HCT116 (cell line): ENCODE measurements at regions not wholly inside any gene's neighbourhood (a gene's known extent, or its start where the extent isn't known, plus 50 kb on each side); places are given as distances from the start of the nearest gene placed in this dataset.

Experiments
- ATAC-seq: fragments of 200-7000 bp; cut with Tn5 transposase; 2 replicates; pipeline ENCODE4 v1.9.1; 2020; ENCODE audit warnings: mild to moderate bottlenecking, moderate library complexity
- BruUV-seq: library from RNA; stranded (reverse); fragments of 400-500 nt; replicated peaks from 2 replicates; lab custom pipeline; 2021; lab: Mats Ljungman, UMichigan
- CTCF ChIA-PET: fragments of 300-600 bp; sonication (Branson Sonifier 250); formaldehyde crosslinking; loops from one replicate; lab custom pipeline; 2021; ENCODE audit warnings: antibody characterized with exemption; lab: Charles Lee
- POLR2A ChIA-PET: fragments of 300-600, 350-600 bp; sonication (Branson Sonifier 250); formaldehyde crosslinking; loops from one replicate; lab custom pipeline; 2021; ENCODE audit warnings: antibody characterized with exemption; lab: Charles Lee
- RAD21 ChIA-PET, 2 experiments: fragments of 300-600 bp; sonication (Branson Sonifier 250); formaldehyde crosslinking; loops; one replicate each; lab custom pipeline; 2023; ENCODE audit warnings: low total read pairs in 2 of 2; ENCODE audit not compliant: uncharacterized antibody in 2 of 2, unreplicated experiment in 2 of 2, low non-redundant PET in 1 of 2; lab: Charles Lee
- DNase-seq: peaks from one replicate; pipeline ENCODE4 v3.0.0-alpha.2; 2010; ENCODE audit warnings: low read depth, low spot score
- H2AFZ ChIP-seq: fragments of 200-600 bp; shearing (Covaris generic), sonication (generic); 2 replicates; pipeline ENCODE4 v1.6.1; 2017; ENCODE audit warnings: low read depth, mixed run types, mixed read lengths, antibody characterized with exemption, low read length; ENCODE audit not compliant: poor library complexity, severe bottlenecking
- H3K27ac ChIP-seq: 2 replicates; pipeline ENCODE4 v1.5.1; 2012; ENCODE audit warnings: low read depth, low read length
- H3K27me3 ChIP-seq: fragments of 200-600 bp; sonication (generic); 2 replicates; pipeline ENCODE4 v1.6.1; 2016; ENCODE audit warnings: mixed run types, low read length, mixed read lengths; ENCODE audit not compliant: insufficient read depth
- H3K36me3 ChIP-seq, 2 experiments: fragments of 200-500 bp in 1 of 2; fragments of 200-600 bp in 1 of 2; sonication (Bioruptor generic) in 1 of 2; sonication (generic) in 1 of 2; 2 replicates each; pipeline versions ENCODE4 v1.5.1 to v1.6.1; 2014 to 2016; ENCODE audit warnings: low read length in 2 of 2, inconsistent platforms in 1 of 2, mixed read lengths in 1 of 2, mixed run types in 1 of 2; ENCODE audit not compliant: insufficient read depth in 2 of 2, control insufficient read depth in 1 of 2
- H3K4me1 ChIP-seq, 2 experiments: fragments of 200-600 bp in 1 of 2; sonication (generic) in 1 of 2; 2 replicates each; pipeline versions ENCODE4 v1.5.1 to v1.6.1; 2012 to 2017; ENCODE audit warnings: low read length in 2 of 2, inconsistent platforms in 1 of 2, mild to moderate bottlenecking in 1 of 2, mixed read lengths in 1 of 2, mixed run types in 1 of 2, moderate library complexity in 1 of 2; ENCODE audit not compliant: insufficient read depth in 2 of 2, control insufficient read depth in 1 of 2
- H3K4me2 ChIP-seq: fragments of 200-600 bp; sonication (generic); 2 replicates; pipeline ENCODE4 v1.6.1; 2017; ENCODE audit warnings: mixed run types, low read length, mixed read lengths
- H3K4me3 ChIP-seq, 2 experiments: fragments of 200-600 bp in 1 of 2; sonication (generic) in 1 of 2; replicated peaks in 1 of 2; 2 replicates each; pipeline ENCODE4 v1.5.1; 2011 to 2016; ENCODE audit warnings: low read length in 2 of 2, control low read depth in 1 of 2, low read depth in 1 of 2, mild to moderate bottlenecking in 1 of 2, mixed read lengths in 1 of 2, mixed run types in 1 of 2
- H3K79me2 ChIP-seq: fragments of 200-600 bp; sonication (generic); 2 replicates; pipeline ENCODE4 v1.6.1; 2017; ENCODE audit warnings: mild to moderate bottlenecking, mixed run types, low read length, moderate library complexity, mixed read lengths; ENCODE audit not compliant: insufficient read depth
- H3K9ac ChIP-seq: fragments of 200-600 bp; sonication (generic); 2 replicates; pipeline ENCODE4 v1.6.1; 2016; ENCODE audit warnings: low read length, mixed read lengths
- H3K9me2 ChIP-seq: fragments of 200-600 bp; sonication (generic), shearing (Covaris generic); 2 replicates; pipeline ENCODE4 v1.6.1; 2017; ENCODE audit warnings: mixed run types, mild to moderate bottlenecking, moderate library complexity; ENCODE audit not compliant: insufficient read depth
- H3K9me3 ChIP-seq, 2 experiments: fragments of 200-500 bp in 1 of 2; fragments of 200-600 bp in 1 of 2; sonication (Bioruptor generic) in 1 of 2; sonication (generic) in 1 of 2; 2 replicates each; pipeline ENCODE4 v1.6.1; 2014 to 2017; ENCODE audit warnings: low read length in 2 of 2, mixed read lengths in 2 of 2, inconsistent platforms in 1 of 2, low read depth in 1 of 2, mild to moderate bottlenecking in 1 of 2, mixed run types in 1 of 2, moderate library complexity in 1 of 2; ENCODE audit not compliant: control insufficient read depth in 1 of 2, insufficient read depth in 1 of 2
- H4K20me1 ChIP-seq: fragments of 200-600 bp; sonication (generic), shearing (Covaris generic); 2 replicates; pipeline ENCODE4 v1.6.1; 2017; ENCODE audit warnings: mixed run types, mild to moderate bottlenecking, moderate library complexity; ENCODE audit not compliant: insufficient read depth
- ATF3 ChIP-seq: IDR thresholded peaks from 2 replicates; pipeline ENCODE4 v1.6.1; 2012
- CBX3 ChIP-seq: IDR thresholded peaks from 2 replicates; pipeline ENCODE4 v1.6.1; 2012; ENCODE audit warnings: low read depth
- CEBPB ChIP-seq: IDR thresholded peaks from 2 replicates; pipeline ENCODE4 v1.6.1; 2012; ENCODE audit warnings: low read depth
- CTCF ChIP-seq, 3 experiments: fragments of 200-600 bp in 1 of 3; sonication (generic) in 1 of 3; IDR thresholded peaks in 2 of 3; conservative IDR thresholded peaks in 1 of 3; 2 replicates each; pipeline ENCODE4 v1.5.1; 2012 to 2017; ENCODE audit warnings: low read depth in 2 of 3, low read length in 2 of 3, antibody characterized with exemption in 1 of 3, borderline replicate concordance in 1 of 3, control low read depth in 1 of 3, mild to moderate bottlenecking in 1 of 3, mixed read lengths in 1 of 3, mixed run types in 1 of 3, moderate library complexity in 1 of 3; ENCODE audit not compliant: insufficient read depth in 1 of 3
- EGR1 ChIP-seq: IDR thresholded peaks from 2 replicates; pipeline ENCODE4 v1.6.1; 2012; ENCODE audit warnings: low read depth
- ELF1 ChIP-seq: IDR thresholded peaks from 2 replicates; pipeline ENCODE4 v1.6.1; 2012; ENCODE audit warnings: low read depth, borderline replicate concordance
- EZH2 ChIP-seq: fragments of 200-600 bp; sonication (generic); IDR thresholded peaks from 2 replicates; pipeline ENCODE4 v1.6.1; 2017; ENCODE audit warnings: antibody characterized with exemption, mixed run types
- JUND ChIP-seq: IDR thresholded peaks from 2 replicates; pipeline ENCODE4 v1.6.1; 2012
- MAX ChIP-seq: IDR thresholded peaks from 2 replicates; pipeline ENCODE4 v1.6.1; 2012
- POLR2A ChIP-seq: IDR thresholded peaks from 2 replicates; pipeline ENCODE4 v1.7.0; 2011; ENCODE audit warnings: borderline replicate concordance; ENCODE audit not compliant: insufficient read depth, insufficient read length; ENCODE audit errors: extremely low read depth
- POLR2AphosphoS5 ChIP-seq: IDR thresholded peaks from 2 replicates; pipeline ENCODE4 v1.6.1; 2011; ENCODE audit warnings: mild to moderate bottlenecking, low read depth, low read length, moderate library complexity
- RAD21 ChIP-seq: IDR thresholded peaks from 2 replicates; pipeline ENCODE4 v1.6.1; 2012; ENCODE audit warnings: low read depth, mild to moderate bottlenecking
- SIN3A ChIP-seq: IDR thresholded peaks from 2 replicates; pipeline ENCODE4 v1.6.1; 2012; ENCODE audit warnings: low read depth
- SP1 ChIP-seq: IDR thresholded peaks from 2 replicates; pipeline ENCODE4 v1.6.1; 2012; ENCODE audit warnings: low read depth
- SRF ChIP-seq: IDR thresholded peaks from 2 replicates; pipeline ENCODE4 v1.6.1; 2012; ENCODE audit warnings: low read depth
- TCF7L2 ChIP-seq: IDR thresholded peaks from 2 replicates; pipeline ENCODE4 v1.7.0; 2011; ENCODE audit warnings: borderline replicate concordance, inconsistent platforms; ENCODE audit not compliant: insufficient read depth, insufficient read length; ENCODE audit errors: extremely low read depth
- YY1 ChIP-seq: IDR thresholded peaks from 2 replicates; pipeline ENCODE4 v1.6.1; 2011; ENCODE audit warnings: low read length, low read depth, moderate library complexity, mild to moderate bottlenecking; ENCODE audit not compliant: insufficient replicate concordance; ENCODE audit errors: extremely low read depth
- ZBTB33 ChIP-seq: IDR thresholded peaks from 2 replicates; pipeline ENCODE4 v1.6.1; 2011; ENCODE audit warnings: mild to moderate bottlenecking, low read length, moderate library complexity; ENCODE audit not compliant: insufficient replicate concordance; ENCODE audit errors: extremely low read depth
- ZFX ChIP-seq: fragments of 450-650 bp; IDR thresholded peaks from 2 replicates; pipeline ENCODE4 v1.6.1; 2017
- ZNF274 ChIP-seq: fragments of 200-500 bp; sonication (Bioruptor generic); IDR thresholded peaks from 2 replicates; pipeline ENCODE4 v1.6.1; 2014; ENCODE audit warnings: mild to moderate bottlenecking, low read depth, low read length, inconsistent platforms
- intact Hi-C: fragments of 100-400 bp; cut with micrococcal nuclease; formaldehyde crosslinking; loops from 2 replicates; pipeline ENCODE4 v1.10.0; 2022

GRCh38 chr15:39157882-39158281 is 423.0 kb upstream of the THBS1 start:
- Histone ChIP-seq H3K27ac (no peak overlapping the region), H4K20me1 (no peaks in the 10 kb centered on the region), H3K4me2 (no peak overlapping the region), H3K27me3 (no peaks in the 10 kb centered on the region), H2AFZ (no peak overlapping the region), H3K9me3 (no peaks in the 10 kb centered on the region), H3K36me3 (no peaks in the 10 kb centered on the region), H3K79me2 (no peaks in the 10 kb centered on the region), H3K9me2 (no peaks in the 10 kb centered on the region), H3K4me1 (peaks cover 0 to 3% of the 10 kb centered on the region in 2 experiments; a peak in 1 of 4 replicates), H3K9ac (no peak overlapping the region), H3K4me3 (no peak overlapping the region)
- DNase-seq (no peak), ATAC-seq (no peak)
- no TSS peak for BruUV-seq
- ChIA-PET POLR2A (no interaction called here), CTCF (no interaction called here), RAD21 (no interaction called here)
- TF ChIP-seq MAX (no peak), ZNF274 (no peak), ZFX (no peak), ATF3 (no peak), CBX3 (no peak), TCF7L2 (no peak), CEBPB (no peak), CTCF (IDR thresholded peaks at IDR 0.05 in 2 of 3, conservative IDR thresholded peaks at IDR 0.05 in 1 of 3; ENCODE audit: borderline replicate concordance in 1 of 3, insufficient read depth in 1 of 3, low read depth in 2 of 3, low read length in 2 of 3) (no peak), ZBTB33 (no peak), SIN3A (no peak), JUND (no peak), YY1 (no peak), POLR2AphosphoS5 (no peak), SRF (no peak), EGR1 (no peak), ELF1 (no peak), POLR2A (no peak), EZH2 (no peak), RAD21 (no peak), SP1 (no peak)
- intact Hi-C loops = no loop called here
